GM12878 (cell line): ENCODE measurements at regions not wholly inside any gene's neighbourhood (a gene's known extent, or its start where the extent isn't known, plus 50 kb on each side); places are given as distances from the start of the nearest gene placed in this dataset.

Source experiments
- CEBPB ChIP-seq, 2 experiments: fragments of 150-350 bp in 1 of 2; IDR thresholded peaks; 2 replicates each; pipeline ENCODE4 v1.6.1; 2012 to 2014; ENCODE audit warnings: low read depth in 2 of 2, low read length in 2 of 2, borderline replicate concordance in 1 of 2, inconsistent platforms in 1 of 2
- TAF1 ChIP-seq: IDR thresholded peaks from 2 replicates; pipeline ENCODE4 v1.6.1; 2011; ENCODE audit warnings: mild to moderate bottlenecking, low read depth, low read length, borderline replicate concordance
- ZBTB33 ChIP-seq: fragments of 450-650 bp; IDR thresholded peaks from 2 replicates; pipeline ENCODE4 v1.6.1; 2017; ENCODE audit warnings: mild to moderate bottlenecking
- TF ChIP-seq, protein P1 (sequence below), 3 experiments: IDR thresholded peaks in 2 of 3; conservative IDR thresholded peaks in 1 of 3; 2 replicates each; pipeline ENCODE4 v1.5.1; 2011; ENCODE audit warnings: low read depth in 3 of 3, low read length in 3 of 3, mild to moderate bottlenecking in 3 of 3, control low read depth in 2 of 3, moderate library complexity in 2 of 3, inconsistent platforms in 1 of 3, mixed read lengths in 1 of 3; ENCODE audit not compliant: control insufficient read depth in 2 of 3, insufficient read depth in 1 of 3; ENCODE audit errors: extremely low read depth in 1 of 3

DNA sequence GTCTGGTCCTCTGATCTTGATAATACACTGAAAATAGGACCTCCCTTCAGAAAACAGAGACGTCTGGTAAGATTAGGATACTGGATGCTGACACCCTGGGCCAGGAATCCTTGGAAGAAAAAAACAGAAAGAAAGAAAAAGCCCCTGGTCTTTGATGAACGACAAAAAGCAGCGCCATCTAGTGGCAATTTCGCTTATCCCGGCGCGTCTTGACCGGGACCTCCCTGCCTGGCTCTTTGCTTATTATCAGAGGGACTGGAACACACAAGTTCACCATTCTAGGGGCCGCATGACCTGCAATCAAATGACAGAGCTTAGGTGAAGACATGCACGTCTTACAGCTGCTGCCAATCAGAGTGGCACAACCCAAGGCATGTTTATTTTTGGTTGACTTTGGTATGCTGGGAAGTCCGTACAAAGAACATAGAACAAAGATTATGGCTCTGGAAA, 114.9 kb upstream of the NFIB start:
- no peak for TF ChIP-seq ZBTB33
- TF ChIP-seq, protein P1, sequence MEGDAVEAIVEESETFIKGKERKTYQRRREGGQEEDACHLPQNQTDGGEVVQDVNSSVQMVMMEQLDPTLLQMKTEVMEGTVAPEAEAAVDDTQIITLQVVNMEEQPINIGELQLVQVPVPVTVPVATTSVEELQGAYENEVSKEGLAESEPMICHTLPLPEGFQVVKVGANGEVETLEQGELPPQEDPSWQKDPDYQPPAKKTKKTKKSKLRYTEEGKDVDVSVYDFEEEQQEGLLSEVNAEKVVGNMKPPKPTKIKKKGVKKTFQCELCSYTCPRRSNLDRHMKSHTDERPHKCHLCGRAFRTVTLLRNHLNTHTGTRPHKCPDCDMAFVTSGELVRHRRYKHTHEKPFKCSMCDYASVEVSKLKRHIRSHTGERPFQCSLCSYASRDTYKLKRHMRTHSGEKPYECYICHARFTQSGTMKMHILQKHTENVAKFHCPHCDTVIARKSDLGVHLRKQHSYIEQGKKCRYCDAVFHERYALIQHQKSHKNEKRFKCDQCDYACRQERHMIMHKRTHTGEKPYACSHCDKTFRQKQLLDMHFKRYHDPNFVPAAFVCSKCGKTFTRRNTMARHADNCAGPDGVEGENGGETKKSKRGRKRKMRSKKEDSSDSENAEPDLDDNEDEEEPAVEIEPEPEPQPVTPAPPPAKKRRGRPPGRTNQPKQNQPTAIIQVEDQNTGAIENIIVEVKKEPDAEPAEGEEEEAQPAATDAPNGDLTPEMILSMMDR (IDR thresholded peaks at IDR 0.05 in 2 of 3, conservative IDR thresholded peaks at IDR 0.05 in 1 of 3; ENCODE audit: control insufficient read depth in 2 of 3, extremely low read depth in 1 of 3, insufficient read depth in 1 of 3, low read depth in 3 of 3, low read length in 3 of 3): peak; percentile 63 to 72 (median 71)
- TF ChIP-seq CEBPB (IDR thresholded peaks at IDR 0.05; ENCODE audit: borderline replicate concordance in 1 of 2, low read depth in 2 of 2, low read length in 2 of 2): no peak
- no peak for TF ChIP-seq TAF1
